ENCODE measurements at regions not wholly inside any gene's neighbourhood (a gene's known extent, or its start where the extent isn't known, plus 50 kb on each side); places are given as distances from the start of the nearest gene placed in this dataset.

- DNase-seq (ENCODE audit: low read depth) = no peak
- TF ChIP-seq, protein P1, sequence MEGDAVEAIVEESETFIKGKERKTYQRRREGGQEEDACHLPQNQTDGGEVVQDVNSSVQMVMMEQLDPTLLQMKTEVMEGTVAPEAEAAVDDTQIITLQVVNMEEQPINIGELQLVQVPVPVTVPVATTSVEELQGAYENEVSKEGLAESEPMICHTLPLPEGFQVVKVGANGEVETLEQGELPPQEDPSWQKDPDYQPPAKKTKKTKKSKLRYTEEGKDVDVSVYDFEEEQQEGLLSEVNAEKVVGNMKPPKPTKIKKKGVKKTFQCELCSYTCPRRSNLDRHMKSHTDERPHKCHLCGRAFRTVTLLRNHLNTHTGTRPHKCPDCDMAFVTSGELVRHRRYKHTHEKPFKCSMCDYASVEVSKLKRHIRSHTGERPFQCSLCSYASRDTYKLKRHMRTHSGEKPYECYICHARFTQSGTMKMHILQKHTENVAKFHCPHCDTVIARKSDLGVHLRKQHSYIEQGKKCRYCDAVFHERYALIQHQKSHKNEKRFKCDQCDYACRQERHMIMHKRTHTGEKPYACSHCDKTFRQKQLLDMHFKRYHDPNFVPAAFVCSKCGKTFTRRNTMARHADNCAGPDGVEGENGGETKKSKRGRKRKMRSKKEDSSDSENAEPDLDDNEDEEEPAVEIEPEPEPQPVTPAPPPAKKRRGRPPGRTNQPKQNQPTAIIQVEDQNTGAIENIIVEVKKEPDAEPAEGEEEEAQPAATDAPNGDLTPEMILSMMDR (IDR thresholded peaks at IDR 0.05; ENCODE audit: control insufficient read depth, insufficient read depth, low read depth, low read length, missing control alignments) = no peak
Measured at GRCh38 chr20:60937585-60937984, 314.5 kb upstream of the CDH4 start.

DNA sequence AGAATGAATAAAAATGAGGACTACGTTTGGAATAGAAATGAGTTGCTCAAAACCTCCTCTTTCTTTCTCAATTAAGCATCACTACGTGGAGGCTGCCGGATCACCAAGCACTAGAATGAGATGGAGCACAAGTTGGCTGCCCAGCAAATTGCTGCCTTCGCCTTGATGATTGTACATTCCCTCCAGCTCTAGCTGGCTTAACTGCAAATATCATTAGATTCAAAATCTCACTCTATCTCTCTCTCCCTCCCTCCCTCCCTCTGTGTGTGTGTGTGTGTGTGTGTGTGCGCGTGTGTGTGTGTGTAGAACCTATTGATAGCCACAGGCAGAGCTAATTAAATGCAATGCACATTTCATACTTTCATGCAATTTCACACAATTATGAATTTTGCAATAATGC, 310.7 kb upstream of the CDH4 start:
- TF ChIP-seq, protein P1 (IDR thresholded peaks at IDR 0.05; ENCODE audit: control insufficient read depth, insufficient read depth, low read depth, low read length, missing control alignments) = no peak

More at GRCh38 chr20:60937585-60937984, 314.5 kb upstream of the CDH4 start:
- no peak overlapping the region for H3K4me3 ChIP-seq (ENCODE audit: control insufficient read depth, low read depth, low read length)

GRCh38 chr20:60947819-60948218, 304.2 kb upstream of the CDH4 start:
- TF ChIP-seq, protein P1 (IDR thresholded peaks at IDR 0.05; ENCODE audit: control insufficient read depth, insufficient read depth, low read depth, low read length, missing control alignments) = no peak
- no peak for DNase-seq (ENCODE audit: low read depth)
- no peak overlapping the region for H3K4me3 ChIP-seq (ENCODE audit: control insufficient read depth, low read depth, low read length)

More for the DNA sequence above, 310.7 kb upstream of the CDH4 start:
- no peak overlapping the region for H3K4me3 ChIP-seq (ENCODE audit: control insufficient read depth, low read depth, low read length)
- DNase-seq (ENCODE audit: low read depth) = no peak

DNA sequence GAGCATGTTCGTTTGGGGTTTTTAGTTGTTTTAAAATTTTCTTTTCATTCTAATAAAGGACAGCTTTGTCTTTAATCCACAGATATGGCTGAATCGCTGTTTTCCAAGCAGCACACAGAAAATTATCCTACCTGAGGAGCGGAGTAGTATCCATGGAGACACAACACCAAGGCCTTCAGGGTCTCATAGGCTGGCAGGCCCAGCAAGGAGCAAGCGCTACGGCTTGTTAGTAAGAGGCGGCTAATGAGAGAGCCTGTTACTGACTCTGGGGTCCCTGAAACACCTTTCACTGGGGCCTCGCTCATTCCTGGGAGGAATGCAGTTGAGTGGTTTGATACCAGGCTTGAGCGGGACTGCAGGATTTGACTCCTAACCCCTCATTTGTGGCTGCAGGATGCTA, 303.8 kb upstream of the CDH4 start:
- DNase-seq (ENCODE audit: low read depth) = no peak
- TF ChIP-seq, protein P1 (IDR thresholded peaks at IDR 0.05; ENCODE audit: control insufficient read depth, insufficient read depth, low read depth, low read length, missing control alignments) = no peak
- no peak overlapping the region for H3K4me3 ChIP-seq (ENCODE audit: control insufficient read depth, low read depth, low read length)

GRCh38 chr20:60950561-60950960, 301.5 kb upstream of the CDH4 start:
- DNase-seq (ENCODE audit: low read depth) = no peak
- TF ChIP-seq, protein P1 (IDR thresholded peaks at IDR 0.05; ENCODE audit: control insufficient read depth, insufficient read depth, low read depth, low read length, missing control alignments) = no peak
- no peak overlapping the region for H3K4me3 ChIP-seq (ENCODE audit: control insufficient read depth, low read depth, low read length)

DNA sequence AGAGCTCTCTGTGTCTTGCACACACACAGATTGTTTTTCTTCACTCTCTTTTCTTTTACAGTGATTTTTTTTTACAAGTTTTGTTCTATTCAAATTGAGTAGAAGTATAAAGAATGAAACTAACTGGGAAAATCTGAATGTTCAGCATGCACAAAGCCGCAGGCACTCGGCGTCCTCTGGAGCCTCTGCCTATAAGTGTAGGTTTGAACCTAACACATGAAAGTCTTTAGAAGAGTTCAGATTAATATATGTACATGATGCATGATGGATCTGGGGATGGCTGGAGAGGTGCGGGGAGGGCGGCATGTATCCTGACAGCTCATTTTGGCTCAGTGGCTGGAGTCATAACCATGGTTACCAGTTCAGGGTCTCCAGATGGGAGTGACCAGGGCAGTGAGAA, 301.1 kb upstream of the CDH4 start:
- no peak overlapping the region for H3K4me3 ChIP-seq (ENCODE audit: control insufficient read depth, low read depth, low read length)
- DNase-seq (ENCODE audit: low read depth) = no peak
- TF ChIP-seq, protein P1 (IDR thresholded peaks at IDR 0.05; ENCODE audit: control insufficient read depth, insufficient read depth, low read depth, low read length, missing control alignments) = no peak

DNA sequence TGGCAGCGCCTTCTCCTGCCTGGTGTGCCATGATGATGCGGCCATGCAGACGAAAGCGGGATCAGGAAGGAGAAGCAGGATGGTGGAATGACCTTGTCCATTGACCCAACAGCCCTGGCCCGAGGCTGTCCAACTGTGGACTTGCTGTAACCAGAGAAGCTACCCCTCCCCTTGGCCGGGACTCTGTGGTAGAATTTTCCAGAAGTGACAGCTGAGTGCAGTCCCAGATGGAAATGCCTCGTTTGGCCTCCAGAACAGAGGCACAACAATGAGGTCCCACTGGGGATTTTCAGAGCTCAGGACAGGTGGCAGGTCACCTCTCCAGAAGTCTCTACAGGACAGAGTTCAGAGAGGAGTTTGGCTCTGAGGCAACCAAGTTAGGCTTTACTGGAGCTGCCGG, 299.2 kb upstream of the CDH4 start:
- no peak for DNase-seq (ENCODE audit: low read depth)
- no peak overlapping the region for H3K4me3 ChIP-seq (ENCODE audit: control insufficient read depth, low read depth, low read length)
- TF ChIP-seq, protein P1 (IDR thresholded peaks at IDR 0.05; ENCODE audit: control insufficient read depth, insufficient read depth, low read depth, low read length, missing control alignments) = no peak
